Panc1 (cell line): ENCODE measurements at regions not wholly inside any gene's neighbourhood (a gene's known extent, or its start where the extent isn't known, plus 50 kb on each side); places are given as distances from the start of the nearest gene placed in this dataset.
"Not testable (repeated sequence)": the region's sequence is repeated elsewhere in the genome, so short reads cannot be mapped to it uniquely, and the experiment has no call there.

ENCODE experiments used
- ATAC-seq: fragments of 200-7000 bp; cut with Tn5 transposase; 2 replicates; pipeline ENCODE4 v1.9.1; 2020; ENCODE audit warnings: mild to moderate bottlenecking, moderate library complexity
- BruUV-seq: library from RNA; stranded (reverse); fragments of 400-500 nt; replicated peaks from 2 replicates; lab custom pipeline; 2021; lab: Mats Ljungman, UMichigan
- CTCF ChIA-PET: fragments of 300-600 bp; sonication (Branson Sonifier 250); formaldehyde crosslinking; loops from one replicate; lab custom pipeline; 2022; ENCODE audit warnings: antibody characterized with exemption; lab: Charles Lee
- POLR2A ChIA-PET: fragments of 300-600 bp; sonication (Branson Sonifier 250); formaldehyde crosslinking; loops from one replicate; lab custom pipeline; 2022; ENCODE audit warnings: antibody characterized with exemption; lab: Charles Lee
- DNase-seq: peaks from one replicate; pipeline ENCODE4 v3.0.0-alpha.2; 2010; ENCODE audit warnings: low read depth, low spot score
- H3K27ac ChIP-seq: 2 replicates; pipeline ENCODE4 v1.5.1; 2011; ENCODE audit warnings: mild to moderate bottlenecking, low read length, inconsistent platforms
- H3K27me3 ChIP-seq: fragments of 200-500 bp; sonication (Bioruptor generic); 2 replicates; pipeline ENCODE4 v1.6.0; 2014; ENCODE audit warnings: low read length, inconsistent platforms; ENCODE audit not compliant: control insufficient read depth, insufficient read depth
- H3K36me3 ChIP-seq: fragments of 200-500 bp; sonication (Bioruptor generic); 2 replicates; pipeline ENCODE4 v1.5.1; 2014; ENCODE audit warnings: inconsistent platforms, mild to moderate bottlenecking, low read length, moderate library complexity; ENCODE audit not compliant: control insufficient read depth, insufficient read depth
- H3K4me1 ChIP-seq: 2 replicates; pipeline ENCODE4 v1.5.1; 2011; ENCODE audit warnings: inconsistent platforms, mild to moderate bottlenecking, low read length, moderate library complexity; ENCODE audit not compliant: control insufficient read depth, insufficient read depth
- H3K4me3 ChIP-seq, 2 experiments: 2 replicates each; pipeline ENCODE4 v1.5.1; 2011 to 2012; ENCODE audit warnings: low read depth in 2 of 2, low read length in 2 of 2, mild to moderate bottlenecking in 2 of 2, inconsistent platforms in 1 of 2, moderate library complexity in 1 of 2
- H3K9me3 ChIP-seq: fragments of 200-500 bp; sonication (Bioruptor generic); 2 replicates; pipeline ENCODE4 v1.5.1; 2014; ENCODE audit warnings: low read depth, mild to moderate bottlenecking, inconsistent platforms, low read length, moderate library complexity; ENCODE audit not compliant: control insufficient read depth, insufficient read depth
- CTCF ChIP-seq: fragments of 450-650 bp; IDR thresholded peaks from 2 replicates; pipeline ENCODE4 v1.5.1; 2017; ENCODE audit warnings: mild to moderate bottlenecking
- POLR2AphosphoS5 ChIP-seq: IDR thresholded peaks from 2 replicates; pipeline ENCODE4 v1.6.1; 2012; ENCODE audit warnings: mild to moderate bottlenecking, low read depth, low read length, moderate library complexity
- REST ChIP-seq, 2 experiments: IDR thresholded peaks; 2 replicates each; pipeline ENCODE4 v1.6.1; 2011 to 2012; ENCODE audit warnings: low read depth in 2 of 2, control low read depth in 1 of 2, low read length in 1 of 2, mild to moderate bottlenecking in 1 of 2, moderate library complexity in 1 of 2; ENCODE audit not compliant: insufficient read depth in 1 of 2
- SIN3A ChIP-seq: IDR thresholded peaks from 2 replicates; pipeline ENCODE4 v1.6.1; 2012; ENCODE audit warnings: low read depth, mild to moderate bottlenecking, low read length, moderate library complexity, borderline replicate concordance; ENCODE audit not compliant: insufficient read depth
- TCF7L2 ChIP-seq: IDR thresholded peaks from 2 replicates; pipeline ENCODE4 v1.6.1; 2011; ENCODE audit warnings: mild to moderate bottlenecking, low read depth, low read length, inconsistent platforms
- in situ Hi-C: cut with HindIII; loops from 2 replicates; pipeline ENCODE4 v1.10.0; 2016; ENCODE audit warnings: low sequenced_read_pairs, low pct_unique_long_range_greater_than_20kb
- intact Hi-C: fragments of 100-400 bp; cut with micrococcal nuclease; formaldehyde crosslinking; loops from one replicate; pipeline ENCODE4 v1.10.0; 2022; ENCODE audit not compliant: unreplicated experiment

- TF ChIP-seq SIN3A (no peak), TCF7L2 (no peak), REST (IDR thresholded peaks at IDR 0.05; ENCODE audit: insufficient read depth in 1 of 2, low read depth in 2 of 2, low read length in 1 of 2) (no peak), POLR2AphosphoS5 (no peak), CTCF (no peak)
- Histone ChIP-seq H3K27me3 (no peaks in the 10 kb centered on the region), H3K27ac (no peak overlapping the region), H3K36me3 (no peaks in the 10 kb centered on the region), H3K4me3 (no peak overlapping the region), H3K4me1 (no peaks in the 10 kb centered on the region), H3K9me3 (no peaks in the 10 kb centered on the region)
- no TSS peak for BruUV-seq
- ChIA-PET CTCF (no interaction called here), POLR2A (no interaction called here)
- intact Hi-C loops (no loop called here), in situ Hi-C loops (no loop called here)
- ATAC-seq (no peak), DNase-seq (no peak)
Observed at GRCh38 chr3:154864947-154865346, 215.2 kb upstream of the MME start.

GRCh38 chr3:154862265-154862664, 217.9 kb upstream of the MME start:
- Histone ChIP-seq H3K36me3 (no peaks in the 10 kb centered on the region), H3K27me3 (no peaks in the 10 kb centered on the region), H3K9me3 (no peaks in the 10 kb centered on the region), H3K4me3 (no peak overlapping the region), H3K27ac (no peak overlapping the region), H3K4me1 (no peaks in the 10 kb centered on the region)
- no peak for ATAC-seq
- intact Hi-C loops = no loop called here
- POLR2A ChIA-PET = no interaction called here
- CTCF ChIA-PET = no interaction called here
- no peak for TF ChIP-seq POLR2AphosphoS5
- no peak for TF ChIP-seq REST (IDR thresholded peaks at IDR 0.05; ENCODE audit: insufficient read depth in 1 of 2, low read depth in 2 of 2, low read length in 1 of 2)
- in situ Hi-C loops = no loop called here
- no TSS peak for BruUV-seq
- DNase-seq = no peak

GRCh38 chr3:154852998-154853397, 227.1 kb upstream of the MME start:
- ATAC-seq, in situ Hi-C loops, DNase-seq, H3K9me3 ChIP-seq, CTCF ChIA-PET, BruUV-seq, POLR2A ChIA-PET, H3K27ac ChIP-seq, H3K4me1 ChIP-seq, intact Hi-C loops, H3K36me3 ChIP-seq, H3K27me3 ChIP-seq, H3K4me3 ChIP-seq: not testable (repeated sequence)
